ENCODE measurements at regions not wholly inside any gene's neighbourhood (a gene's known extent, or its start where the extent isn't known, plus 50 kb on each side); places are given as distances from the start of the nearest gene placed in this dataset.

DNA sequence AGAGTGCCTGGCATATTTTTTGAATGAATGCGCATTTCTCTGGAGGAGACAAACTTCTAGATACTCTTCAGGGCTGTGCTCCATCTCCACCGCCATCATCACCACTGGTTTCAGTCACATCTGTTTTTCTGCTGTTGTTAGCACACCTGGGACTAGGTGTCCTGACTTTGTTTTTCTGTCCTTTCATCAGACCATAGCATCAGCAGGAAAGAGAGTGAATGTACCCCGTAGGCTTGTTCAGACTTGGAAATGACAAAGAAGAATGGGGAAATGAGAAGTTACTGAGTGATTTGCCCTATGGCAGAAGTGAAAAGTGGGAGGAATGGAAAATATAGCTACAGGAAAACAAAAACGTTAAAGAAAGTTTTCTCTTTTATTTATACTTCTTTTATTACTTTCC is 965.2 kb upstream of the FANCL start:
- no peak overlapping the region for H3K4me3 ChIP-seq (ENCODE audit: low read depth, low read length)
- TF ChIP-seq, protein P1, sequence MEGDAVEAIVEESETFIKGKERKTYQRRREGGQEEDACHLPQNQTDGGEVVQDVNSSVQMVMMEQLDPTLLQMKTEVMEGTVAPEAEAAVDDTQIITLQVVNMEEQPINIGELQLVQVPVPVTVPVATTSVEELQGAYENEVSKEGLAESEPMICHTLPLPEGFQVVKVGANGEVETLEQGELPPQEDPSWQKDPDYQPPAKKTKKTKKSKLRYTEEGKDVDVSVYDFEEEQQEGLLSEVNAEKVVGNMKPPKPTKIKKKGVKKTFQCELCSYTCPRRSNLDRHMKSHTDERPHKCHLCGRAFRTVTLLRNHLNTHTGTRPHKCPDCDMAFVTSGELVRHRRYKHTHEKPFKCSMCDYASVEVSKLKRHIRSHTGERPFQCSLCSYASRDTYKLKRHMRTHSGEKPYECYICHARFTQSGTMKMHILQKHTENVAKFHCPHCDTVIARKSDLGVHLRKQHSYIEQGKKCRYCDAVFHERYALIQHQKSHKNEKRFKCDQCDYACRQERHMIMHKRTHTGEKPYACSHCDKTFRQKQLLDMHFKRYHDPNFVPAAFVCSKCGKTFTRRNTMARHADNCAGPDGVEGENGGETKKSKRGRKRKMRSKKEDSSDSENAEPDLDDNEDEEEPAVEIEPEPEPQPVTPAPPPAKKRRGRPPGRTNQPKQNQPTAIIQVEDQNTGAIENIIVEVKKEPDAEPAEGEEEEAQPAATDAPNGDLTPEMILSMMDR (IDR thresholded peaks at IDR 0.05; ENCODE audit: low read depth, low read length, missing control alignments), result no peak
- no peak for DNase-seq (ENCODE audit: low read depth)

DNA sequence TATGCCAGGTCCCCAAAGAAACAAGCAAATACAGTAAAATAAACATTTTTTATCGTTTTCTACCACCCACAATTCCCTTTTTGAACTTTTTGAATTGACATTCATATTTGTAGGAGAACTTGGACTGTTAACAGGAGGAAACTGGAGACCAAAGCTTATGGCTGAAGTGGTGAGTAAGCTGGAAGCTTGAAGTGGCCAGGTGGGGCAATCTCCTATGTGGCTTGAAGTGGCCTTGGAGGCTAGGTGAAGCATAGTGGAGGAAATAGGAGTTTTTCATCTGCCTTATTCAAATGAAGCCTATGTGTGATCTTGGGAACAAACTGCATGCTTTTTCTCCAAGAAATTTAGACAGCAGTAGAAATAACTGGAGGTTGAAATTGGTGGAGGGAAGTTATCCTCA is 962.9 kb upstream of the FANCL start:
- TF ChIP-seq, protein P1 (IDR thresholded peaks at IDR 0.05; ENCODE audit: low read depth, low read length, missing control alignments), result no peak
- no peak for DNase-seq (ENCODE audit: low read depth)
- no peak overlapping the region for H3K4me3 ChIP-seq (ENCODE audit: low read depth, low read length)

DNA sequence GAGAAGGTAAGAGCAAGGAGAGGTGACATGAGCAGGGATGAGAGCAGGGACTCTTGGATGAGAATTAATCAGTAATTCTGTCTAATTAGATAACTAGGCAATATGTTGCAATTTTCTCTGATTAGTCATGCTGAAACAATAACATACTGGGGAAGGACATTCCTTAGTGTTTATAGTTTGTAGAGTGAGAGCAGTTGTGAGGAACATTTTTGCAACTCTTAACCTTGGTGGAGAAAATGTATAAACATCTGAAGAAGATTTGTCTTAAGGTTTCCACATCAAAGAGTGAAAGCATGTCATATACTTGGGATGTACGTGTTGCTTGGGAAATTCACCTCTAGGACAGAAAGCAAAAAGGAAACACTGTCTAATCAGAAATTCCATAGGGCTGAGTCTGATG is 955.4 kb upstream of the FANCL start:
- TF ChIP-seq, protein P1 (IDR thresholded peaks at IDR 0.05; ENCODE audit: low read depth, low read length, missing control alignments), result no peak
- DNase-seq (ENCODE audit: low read depth), result no peak
- no peak overlapping the region for H3K4me3 ChIP-seq (ENCODE audit: low read depth, low read length)

DNA sequence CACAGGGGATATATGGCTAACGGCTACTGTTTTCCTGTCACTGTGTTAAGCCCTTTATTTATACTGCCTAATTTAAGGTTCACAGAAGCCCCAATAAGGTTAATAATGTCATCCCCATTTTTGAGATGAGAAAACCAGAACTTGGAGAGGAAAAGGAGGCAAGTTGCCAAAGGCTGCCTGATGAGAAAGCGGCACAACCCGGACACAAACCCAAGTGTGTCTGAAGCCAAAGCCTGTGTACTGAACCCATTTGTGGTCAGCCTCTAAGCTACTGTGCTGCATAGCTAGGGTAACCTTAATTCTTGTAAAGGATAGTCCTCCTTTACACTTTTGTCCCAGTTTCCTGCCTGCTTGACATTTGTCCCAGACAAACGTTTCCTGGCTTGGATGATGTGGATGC is 954.7 kb upstream of the FANCL start:
- no peak for DNase-seq (ENCODE audit: low read depth)
- H3K4me3 ChIP-seq (ENCODE audit: low read depth, low read length), result no peak overlapping the region
- TF ChIP-seq, protein P1 (IDR thresholded peaks at IDR 0.05; ENCODE audit: low read depth, low read length, missing control alignments), result no peak

DNA sequence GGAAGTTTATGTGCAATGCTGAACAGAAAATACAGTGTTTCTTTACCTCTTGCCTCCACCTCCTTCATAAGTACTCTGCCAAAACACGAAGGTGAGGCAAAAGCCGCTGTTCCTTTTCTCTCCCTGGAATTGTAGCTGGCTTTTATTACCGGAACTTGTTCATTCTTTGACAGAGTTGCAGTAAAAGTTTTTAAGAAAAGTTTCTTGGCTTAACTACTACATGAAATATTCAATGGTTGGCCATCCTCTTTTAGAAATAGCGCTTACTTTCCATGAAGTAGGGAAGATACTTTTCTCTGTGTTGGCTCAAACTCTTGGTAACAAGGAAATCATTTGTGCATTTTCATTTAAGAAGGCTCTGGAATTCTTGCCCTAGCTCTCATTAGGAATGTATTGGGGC is 950.7 kb upstream of the FANCL start:
- DNase-seq (ENCODE audit: low read depth), result no peak
- TF ChIP-seq, protein P1 (IDR thresholded peaks at IDR 0.05; ENCODE audit: low read depth, low read length, missing control alignments), result no peak
- no peak overlapping the region for H3K4me3 ChIP-seq (ENCODE audit: low read depth, low read length)

DNA sequence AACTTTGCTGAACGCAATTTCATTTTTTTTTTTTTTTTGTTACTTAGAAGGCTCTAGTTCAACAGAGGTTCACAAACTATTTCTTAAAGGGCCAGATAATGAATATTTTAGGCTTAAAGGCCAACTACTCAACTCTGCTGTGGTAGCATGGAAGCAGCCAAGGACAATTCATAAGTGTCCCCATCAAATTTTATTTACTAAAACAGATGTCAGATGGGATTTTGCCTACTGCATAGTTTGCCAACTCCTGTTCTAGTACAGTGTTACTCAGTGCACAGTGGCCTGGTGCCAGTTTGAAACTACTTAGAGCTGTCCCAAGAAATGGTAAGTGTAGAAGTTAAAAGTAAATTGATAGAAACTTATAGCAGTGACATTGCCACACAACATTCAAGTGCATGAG is 949.4 kb upstream of the FANCL start:
- DNase-seq (ENCODE audit: low read depth), result no peak
- TF ChIP-seq, protein P1 (IDR thresholded peaks at IDR 0.05; ENCODE audit: low read depth, low read length, missing control alignments), result no peak
- no peak overlapping the region for H3K4me3 ChIP-seq (ENCODE audit: low read depth, low read length)

DNA sequence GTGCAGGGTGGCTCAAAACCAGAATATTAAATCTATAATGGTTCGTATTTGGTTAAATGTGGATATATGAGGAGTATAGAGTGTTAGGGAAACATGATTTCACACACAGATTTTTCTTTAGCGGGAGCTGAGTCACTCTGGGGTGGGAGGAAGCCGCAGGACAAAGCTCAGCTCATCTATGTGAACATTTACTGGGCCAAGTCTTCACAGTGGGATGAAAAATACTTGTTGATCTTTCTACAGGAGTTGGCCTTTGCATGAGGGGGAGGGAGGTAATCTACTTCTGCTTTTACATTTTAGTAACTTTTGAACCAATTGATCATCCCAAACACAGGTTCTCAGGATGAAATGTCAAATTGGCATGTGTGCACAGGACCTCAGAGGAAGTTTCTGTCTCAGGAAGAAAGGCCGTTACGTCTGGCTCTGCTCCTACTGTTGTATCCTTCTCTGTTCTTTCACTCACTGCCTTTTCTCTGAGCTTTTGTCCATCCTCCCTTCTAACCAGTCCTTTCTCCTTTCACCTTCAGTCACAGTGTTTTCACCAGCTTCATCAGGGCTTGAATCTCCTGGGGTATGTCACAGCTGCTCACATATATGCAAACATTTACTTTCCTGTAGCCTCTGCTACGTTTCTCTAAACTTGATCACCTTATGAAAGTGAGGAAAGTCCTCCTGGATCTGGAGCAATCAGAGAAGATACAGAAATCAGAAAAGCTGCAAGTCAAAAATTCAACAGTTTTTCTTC is 943.3 kb upstream of the FANCL start:
- no peak for DNase-seq (ENCODE audit: low read depth)
- no peak overlapping the region for H3K4me3 ChIP-seq (ENCODE audit: low read depth, low read length)
- TF ChIP-seq, protein P1 (IDR thresholded peaks at IDR 0.05; ENCODE audit: low read depth, low read length, missing control alignments), result no peak
